ENCODE measurements at regions not wholly inside any gene's neighbourhood (a gene's known extent, or its start where the extent isn't known, plus 50 kb on each side); places are given as distances from the start of the nearest gene placed in this dataset.

- Mint-ChIP-seq H3K27me3 (ENCODE audit: insufficient read depth) (no peaks in the 10 kb centered on the region), H3K27ac (no peak overlapping the region), H3K9me3 (peaks cover 11% of the 10 kb centered on the region), H3K36me3 (ENCODE audit: low read depth) (no peaks in the 10 kb centered on the region), H3K4me3 (no peak overlapping the region), H3K4me1 (ENCODE audit: low read depth) (no peaks in the 10 kb centered on the region)
- intact Hi-C loops (cut with micrococcal nuclease): loop anchor here (10.0 kb wide), 1 partner anchor 61 kb away; no protein-coding TSS in a partner anchor
- no peak for DNase-seq (ENCODE audit: low spot score)
Observed at GRCh38 chr18:29063346-29063745, 886.4 kb upstream of the CDH2 start.

GRCh38 chr18:29062921-29063320 lies 886.0 kb upstream of the CDH2 start:
- Mint-ChIP-seq H3K36me3 (ENCODE audit: low read depth) (no peaks in the 10 kb centered on the region), H3K4me1 (ENCODE audit: low read depth) (no peaks in the 10 kb centered on the region), H3K9me3 (peaks cover 11% of the 10 kb centered on the region), H3K27me3 (ENCODE audit: insufficient read depth) (no peaks in the 10 kb centered on the region), H3K4me3 (no peak overlapping the region), H3K27ac (no peak overlapping the region)
- intact Hi-C loops (cut with micrococcal nuclease): loop anchor here (10.0 kb wide), 1 partner anchor 62 kb away; no protein-coding TSS in a partner anchor
- no peak for DNase-seq (ENCODE audit: low spot score)

GRCh38 chr18:29060349-29060748 lies 883.4 kb upstream of the CDH2 start:
- DNase-seq (ENCODE audit: low spot score): no peak
- Mint-ChIP-seq H3K4me3 (no peak overlapping the region), H3K9me3 (peaks cover 10% of the 10 kb centered on the region), H3K27me3 (ENCODE audit: insufficient read depth) (no peaks in the 10 kb centered on the region), H3K27ac (no peak overlapping the region), H3K36me3 (ENCODE audit: low read depth) (no peaks in the 10 kb centered on the region), H3K4me1 (ENCODE audit: low read depth) (no peaks in the 10 kb centered on the region)
- intact Hi-C loops (cut with micrococcal nuclease): loop anchor here (10.0 kb wide), 1 partner anchor 64 kb away; no protein-coding TSS in a partner anchor

GRCh38 chr18:29057703-29058102 lies 880.8 kb upstream of the CDH2 start:
- intact Hi-C loops (cut with micrococcal nuclease): no loop called here
- no peak for DNase-seq (ENCODE audit: low spot score)
- Mint-ChIP-seq H3K4me3 (no peak overlapping the region), H3K27me3 (ENCODE audit: insufficient read depth) (no peaks in the 10 kb centered on the region), H3K27ac (no peak overlapping the region), H3K36me3 (ENCODE audit: low read depth) (no peaks in the 10 kb centered on the region), H3K4me1 (ENCODE audit: low read depth) (no peaks in the 10 kb centered on the region), H3K9me3 (peaks cover 9% of the 10 kb centered on the region)

- intact Hi-C loops (cut with micrococcal nuclease): no loop called here
- no peak overlapping the region for H3K4me3 Mint-ChIP-seq
Observed at GRCh38 chr18:29056800-29057199, 879.9 kb upstream of the CDH2 start.

GRCh38 chr18:29041976-29042375 lies 865.0 kb upstream of the CDH2 start:
- no peak overlapping the region for H3K4me3 Mint-ChIP-seq
- H3K9me3 Mint-ChIP-seq: peaks cover 11% of the 10 kb centered on the region
- no peak overlapping the region for H3K27ac Mint-ChIP-seq
- H3K4me1 Mint-ChIP-seq (ENCODE audit: low read depth): no peaks in the 10 kb centered on the region
- intact Hi-C loops (cut with micrococcal nuclease): no loop called here
- H3K27me3 Mint-ChIP-seq (ENCODE audit: insufficient read depth): no peaks in the 10 kb centered on the region
- DNase-seq (ENCODE audit: low spot score): no peak
- H3K36me3 Mint-ChIP-seq (ENCODE audit: low read depth): no peaks in the 10 kb centered on the region

More at GRCh38 chr18:29056800-29057199, 879.9 kb upstream of the CDH2 start:
- Mint-ChIP-seq H3K9me3 (peaks cover 13% of the 10 kb centered on the region), H3K27me3 (ENCODE audit: insufficient read depth) (no peaks in the 10 kb centered on the region), H3K36me3 (ENCODE audit: low read depth) (no peaks in the 10 kb centered on the region), H3K4me1 (ENCODE audit: low read depth) (no peaks in the 10 kb centered on the region), H3K27ac (no peak overlapping the region)
- DNase-seq (ENCODE audit: low spot score): no peak

GRCh38 chr18:29034113-29034856 lies 857.4 kb upstream of the CDH2 start:
- Mint-ChIP-seq H3K27ac (no peak overlapping the region), H3K27me3 (ENCODE audit: insufficient read depth) (no peaks in the 10 kb centered on the region), H3K4me3 (no peak overlapping the region), H3K9me3 (peaks cover 17% of the 10 kb centered on the region), H3K36me3 (ENCODE audit: low read depth) (no peaks in the 10 kb centered on the region), H3K4me1 (ENCODE audit: low read depth) (no peaks in the 10 kb centered on the region)
- intact Hi-C loops (cut with micrococcal nuclease): no loop called here
- no peak for DNase-seq (ENCODE audit: low spot score)

- no peaks in the 10 kb centered on the region for H3K4me1 Mint-ChIP-seq (ENCODE audit: low read depth)
- peaks cover 11% of the 10 kb centered on the region for H3K9me3 Mint-ChIP-seq
- H3K36me3 Mint-ChIP-seq (ENCODE audit: low read depth): no peaks in the 10 kb centered on the region
- H3K27ac Mint-ChIP-seq: no peak overlapping the region
- H3K27me3 Mint-ChIP-seq (ENCODE audit: insufficient read depth): no peaks in the 10 kb centered on the region
- no peak overlapping the region for H3K4me3 Mint-ChIP-seq
- intact Hi-C loops (cut with micrococcal nuclease): no loop called here
- no peak for DNase-seq (ENCODE audit: low spot score)
Observed at GRCh38 chr18:29028560-29028959, 851.6 kb upstream of the CDH2 start.

GRCh38 chr18:29018976-29019375 lies 842.0 kb upstream of the CDH2 start:
- H3K4me3 Mint-ChIP-seq: no peak overlapping the region
- H3K36me3 Mint-ChIP-seq (ENCODE audit: low read depth): no peaks in the 10 kb centered on the region
- no peak overlapping the region for H3K27ac Mint-ChIP-seq
- H3K4me1 Mint-ChIP-seq (ENCODE audit: low read depth): no peaks in the 10 kb centered on the region
- intact Hi-C loops (cut with micrococcal nuclease): no loop called here
- no peak for DNase-seq (ENCODE audit: low spot score)
- no peaks in the 10 kb centered on the region for H3K27me3 Mint-ChIP-seq (ENCODE audit: insufficient read depth)
- H3K9me3 Mint-ChIP-seq: peaks cover 7% of the 10 kb centered on the region

- Mint-ChIP-seq H3K36me3 (ENCODE audit: low read depth) (no peaks in the 10 kb centered on the region), H3K9me3 (peaks cover 13% of the 10 kb centered on the region), H3K27me3 (ENCODE audit: insufficient read depth) (no peaks in the 10 kb centered on the region), H3K4me3 (no peak overlapping the region), H3K27ac (no peak overlapping the region), H3K4me1 (ENCODE audit: low read depth) (no peaks in the 10 kb centered on the region)
- intact Hi-C loops (cut with micrococcal nuclease): no loop called here
- DNase-seq (ENCODE audit: low spot score): no peak
Observed at GRCh38 chr18:29012883-29013465, 836.0 kb upstream of the CDH2 start.

- intact Hi-C loops (cut with micrococcal nuclease): no loop called here
- H3K36me3 Mint-ChIP-seq (ENCODE audit: low read depth): no peaks in the 10 kb centered on the region
- H3K4me3 Mint-ChIP-seq: no peak overlapping the region
- peaks cover 15% of the 10 kb centered on the region for H3K9me3 Mint-ChIP-seq
- no peaks in the 10 kb centered on the region for H3K27me3 Mint-ChIP-seq (ENCODE audit: insufficient read depth)
- no peak for DNase-seq (ENCODE audit: low spot score)
- H3K27ac Mint-ChIP-seq: no peak overlapping the region
- H3K4me1 Mint-ChIP-seq (ENCODE audit: low read depth): no peaks in the 10 kb centered on the region
Observed at GRCh38 chr18:29012364-29012763, 835.4 kb upstream of the CDH2 start.

- H3K36me3 Mint-ChIP-seq (ENCODE audit: low read depth): no peaks in the 10 kb centered on the region
Observed at GRCh38 chr18:29009250-29009803, 832.4 kb upstream of the CDH2 start.

GRCh38 chr18:29008809-29009208 lies 831.9 kb upstream of the CDH2 start:
- peaks cover 1% of the 10 kb centered on the region for H3K27me3 Mint-ChIP-seq (ENCODE audit: insufficient read depth)
- H3K27ac Mint-ChIP-seq: no peak overlapping the region
- H3K36me3 Mint-ChIP-seq (ENCODE audit: low read depth): no peaks in the 10 kb centered on the region
- DNase-seq (ENCODE audit: low spot score): no peak
- no peaks in the 10 kb centered on the region for H3K4me1 Mint-ChIP-seq (ENCODE audit: low read depth)
- H3K4me3 Mint-ChIP-seq: no peak overlapping the region
- intact Hi-C loops (cut with micrococcal nuclease): no loop called here
- H3K9me3 Mint-ChIP-seq: peaks cover 19% of the 10 kb centered on the region

More at GRCh38 chr18:29009250-29009803, 832.4 kb upstream of the CDH2 start:
- no peak for DNase-seq (ENCODE audit: low spot score)
- Mint-ChIP-seq H3K27me3 (ENCODE audit: insufficient read depth) (peaks cover 1% of the 10 kb centered on the region), H3K4me3 (no peak overlapping the region), H3K9me3 (peaks cover 19% of the 10 kb centered on the region), H3K27ac (no peak overlapping the region), H3K4me1 (ENCODE audit: low read depth) (no peaks in the 10 kb centered on the region)
- intact Hi-C loops (cut with micrococcal nuclease): no loop called here
